IMR-90 (cell line): ENCODE measurements at regions not wholly inside any gene's neighbourhood (a gene's known extent, or its start where the extent isn't known, plus 50 kb on each side); places are given as distances from the start of the nearest gene placed in this dataset.

Source experiments
- ATAC-seq: fragments of 200-7000 bp; cut with Tn5 transposase; 2 replicates; pipeline ENCODE4 v1.9.1; 2020; ENCODE audit warnings: low read depth, mild to moderate bottlenecking, moderate library complexity
- BruUV-seq: library from RNA; stranded (reverse); fragments of 400-500 nt; replicated peaks from 2 replicates; lab custom pipeline; 2021; lab: Mats Ljungman, UMichigan
- CTCF ChIA-PET: fragments of 300-600 bp; formaldehyde crosslinking; extraction: SDS; loops from one replicate; lab custom pipeline; 2021; ENCODE audit warnings: antibody characterized with exemption; lab: Yijun Ruan, JAX
- POLR2A ChIA-PET: fragments of 300-600 bp; sonication (Branson Sonifier 250); formaldehyde crosslinking; loops from one replicate; lab custom pipeline; 2022; ENCODE audit warnings: antibody characterized with exemption; ENCODE audit not compliant: unreplicated experiment; lab: Charles Lee
- DNase-seq: peaks from one replicate; pipeline ENCODE4 v3.0.0; 2013
- H2AFZ ChIP-seq: replicated peaks from 2 replicates; pipeline ENCODE3; 2013; ENCODE audit warnings: low read length, mild to moderate bottlenecking; ENCODE audit not compliant: poor library complexity
- H2AK5ac ChIP-seq: 2 replicates; pipeline ENCODE4 v1.6.1; 2013; ENCODE audit warnings: low read depth, low read length, inconsistent platforms
- H2AK9ac ChIP-seq: replicated peaks from 2 replicates; pipeline ENCODE3; 2013; ENCODE audit warnings: mild to moderate bottlenecking, low read depth, low read length, moderate library complexity; ENCODE audit not compliant: poor library complexity
- H2BK120ac ChIP-seq: 2 replicates; pipeline ENCODE4 v1.6.1; 2013; ENCODE audit warnings: low read depth, low read length, inconsistent platforms
- H2BK15ac ChIP-seq: 3 replicates; pipeline ENCODE4 v1.6.1; 2013; ENCODE audit warnings: low read depth, low read length, inconsistent platforms
- H2BK20ac ChIP-seq: 2 replicates; pipeline ENCODE4 v1.6.1; 2013; ENCODE audit warnings: low read depth, mild to moderate bottlenecking, inconsistent platforms, low read length, moderate library complexity
- H2BK5ac ChIP-seq: 2 replicates; pipeline ENCODE4 v1.6.1; 2013; ENCODE audit warnings: mild to moderate bottlenecking, low read depth, low read length, inconsistent platforms; ENCODE audit not compliant: poor library complexity, severe bottlenecking
- H3K14ac ChIP-seq: replicated peaks from 2 replicates; pipeline ENCODE4 v1.6.1; 2013; ENCODE audit warnings: low read depth, low read length, inconsistent platforms
- H3K18ac ChIP-seq: 2 replicates; pipeline ENCODE4 v1.6.1; 2013; ENCODE audit warnings: low read depth, low read length, control low read depth
- H3K23ac ChIP-seq: 2 replicates; pipeline ENCODE4 v1.6.1; 2013; ENCODE audit warnings: low read depth, low read length, inconsistent platforms
- H3K27ac ChIP-seq: 2 replicates; pipeline ENCODE4 v1.5.1; 2013; ENCODE audit warnings: mild to moderate bottlenecking, control low read depth, low read length; ENCODE audit not compliant: insufficient read depth
- H3K27me3 ChIP-seq: 2 replicates; pipeline ENCODE4 v1.6.1; 2013; ENCODE audit warnings: low read length; ENCODE audit not compliant: control insufficient read depth, insufficient read depth
- H3K36me3 ChIP-seq: 2 replicates; pipeline ENCODE4 v1.6.1; 2013; ENCODE audit warnings: low read length, mixed read lengths; ENCODE audit not compliant: control insufficient read depth, insufficient read depth
- H3K4ac ChIP-seq: 2 replicates; pipeline ENCODE4 v1.6.1; 2013; ENCODE audit warnings: low read depth, low read length, inconsistent platforms
- H3K4me1 ChIP-seq: 2 replicates; pipeline ENCODE4 v1.6.1; 2013; ENCODE audit warnings: low read length, mixed read lengths; ENCODE audit not compliant: control insufficient read depth, insufficient read depth
- H3K4me2 ChIP-seq: 2 replicates; pipeline ENCODE4 v1.6.1; 2013; ENCODE audit warnings: low read depth, mild to moderate bottlenecking, control low read depth, low read length, moderate library complexity
- H3K4me3 ChIP-seq: 2 replicates; pipeline ENCODE4 v1.5.1; 2013; ENCODE audit warnings: low read depth, mild to moderate bottlenecking, control low read depth, low read length, moderate library complexity; ENCODE audit not compliant: insufficient read depth
- H3K56ac ChIP-seq: 2 replicates; pipeline ENCODE4 v1.6.1; 2013; ENCODE audit warnings: low read length, inconsistent platforms; ENCODE audit not compliant: insufficient read depth; ENCODE audit errors: extremely low read depth
- H3K79me1 ChIP-seq, 2 experiments: 2 replicates each; pipeline ENCODE4 v1.6.1; 2013; ENCODE audit warnings: low read length in 2 of 2, inconsistent platforms in 1 of 2, low read depth in 1 of 2
- H3K9ac ChIP-seq: 2 replicates; pipeline ENCODE4 v1.6.1; 2013; ENCODE audit warnings: low read depth, low read length, control low read depth
- H3K9me1 ChIP-seq: 2 replicates; pipeline ENCODE4 v1.6.1; 2013; ENCODE audit warnings: low read length, inconsistent platforms; ENCODE audit not compliant: insufficient read depth
- H3K9me3 ChIP-seq: 2 replicates; pipeline ENCODE4 v1.6.1; 2013; ENCODE audit warnings: low read length; ENCODE audit not compliant: control insufficient read depth, insufficient read depth
- H4K20me1 ChIP-seq: 2 replicates; pipeline ENCODE4 v1.6.1; 2013; ENCODE audit warnings: low read length, inconsistent platforms; ENCODE audit not compliant: insufficient read depth
- H4K5ac ChIP-seq: 2 replicates; pipeline ENCODE4 v1.6.1; 2013; ENCODE audit warnings: mild to moderate bottlenecking, low read depth, low read length, control low read depth
- H4K8ac ChIP-seq, 2 experiments: 2 replicates each; pipeline ENCODE4 v1.6.1; 2013; ENCODE audit warnings: low read depth in 2 of 2, low read length in 2 of 2, control low read depth in 1 of 2, inconsistent platforms in 1 of 2
- H4K91ac ChIP-seq: 2 replicates; pipeline ENCODE4 v1.6.1; 2013; ENCODE audit warnings: low read depth, low read length, inconsistent platforms; ENCODE audit not compliant: insufficient read depth
- CEBPB ChIP-seq: IDR thresholded peaks from 2 replicates; pipeline ENCODE4 v1.6.1; 2012; ENCODE audit warnings: low read depth, low read length, improper control_type of control experiment
- CHD1 ChIP-seq: IDR thresholded peaks from 2 replicates; pipeline ENCODE4 v1.6.1; 2012; ENCODE audit warnings: low read depth, low read length, improper control_type of control experiment
- CTCF ChIP-seq: conservative IDR thresholded peaks from 2 replicates; pipeline ENCODE4 v1.5.1; 2012; ENCODE audit warnings: mild to moderate bottlenecking, low read depth, low read length, improper control_type of control experiment
- ELK1 ChIP-seq: fragments of 150-350 bp; IDR thresholded peaks from 2 replicates; pipeline ENCODE4 v1.6.1; 2016; ENCODE audit warnings: low read depth, mild to moderate bottlenecking, low read length, moderate library complexity, borderline replicate concordance
- FOS ChIP-seq: fragments of 150-350 bp; IDR thresholded peaks from 2 replicates; pipeline ENCODE4 v1.6.1; 2016; ENCODE audit warnings: low read depth, low read length
- MAFK ChIP-seq: IDR thresholded peaks from 2 replicates; pipeline ENCODE4 v1.6.1; 2012; ENCODE audit warnings: low read depth, low read length, improper control_type of control experiment
- MAZ ChIP-seq: IDR thresholded peaks from 2 replicates; pipeline ENCODE4 v1.6.1; 2012; ENCODE audit warnings: low read depth, mild to moderate bottlenecking, low read length, improper control_type of control experiment, moderate library complexity, borderline replicate concordance
- NFE2L2 ChIP-seq: fragments of 150-350 bp; IDR thresholded peaks from 2 replicates; pipeline ENCODE4 v1.6.1; 2016; ENCODE audit warnings: low read depth, mild to moderate bottlenecking, low read length
- RCOR1 ChIP-seq: IDR thresholded peaks from 2 replicates; pipeline ENCODE4 v1.6.1; 2012; ENCODE audit warnings: mild to moderate bottlenecking, low read length, improper control_type of control experiment; ENCODE audit not compliant: insufficient replicate concordance
- RFX5 ChIP-seq: IDR thresholded peaks from 2 replicates; pipeline ENCODE4 v1.8.0; 2012; ENCODE audit warnings: low read depth, mild to moderate bottlenecking, low read length, moderate library complexity
- SMC3 ChIP-seq: fragments of 150-350 bp; IDR thresholded peaks from 2 replicates; pipeline ENCODE4 v1.6.1; 2016; ENCODE audit warnings: low read depth, mild to moderate bottlenecking, antibody characterized with exemption, low read length, moderate library complexity
- USF2 ChIP-seq: fragments of 150-350 bp; IDR thresholded peaks from 2 replicates; pipeline ENCODE4 v1.6.1; 2017; ENCODE audit warnings: mild to moderate bottlenecking, antibody characterized with exemption, low read length, low read depth
- WGBS, 2 experiments: methylation state at CpG; one replicate each; pipeline versions ENCODE4 v1.1.5 to v1.1.7; 2013; ENCODE audit warnings: missing lambda C conversion rate in 2 of 2; ENCODE audit not compliant: insufficient read length in 1 of 2; ENCODE audit errors: extremely low coverage in 2 of 2; 5-methylcytosine and 5-hydroxymethylcytosine counted together
- dilution Hi-C: fragments of 300-500 bp; cut with HindIII; formaldehyde crosslinking; loops from one replicate; pipeline ENCODE4 v1.14.3; 2018; ENCODE audit warnings: low sequenced_read_pairs; ENCODE audit not compliant: unreplicated experiment
- in situ Hi-C: fragments of 300-500 bp; cut with MboI; formaldehyde crosslinking; loops from 3 replicates; pipeline ENCODE4 v1.14.3; 2019; ENCODE audit warnings: low sequenced_read_pairs, inconsistent platforms, mixed read lengths
- intact Hi-C: fragments of 100-400 bp; cut with micrococcal nuclease; formaldehyde crosslinking; loops from 2 replicates; pipeline ENCODE4 v1.10.0; 2022

- in situ Hi-C loops (no loop called here), intact Hi-C loops (no loop called here), dilution Hi-C loops (no loop called here)
- Histone ChIP-seq H3K9me3 (no peaks in the 10 kb centered on the region), H3K79me1 (no peaks in the 10 kb centered on the region), H4K91ac (no peak overlapping the region), H3K56ac (no peak overlapping the region), H3K4ac (no peak overlapping the region), H2AFZ (no peak overlapping the region), H2BK20ac (no peak overlapping the region), H3K4me2 (no peak overlapping the region), H3K27me3 (no peaks in the 10 kb centered on the region), H3K18ac (no peak overlapping the region), H3K9ac (no peak overlapping the region), H2BK120ac (no peak overlapping the region), H3K4me3 (no peak overlapping the region), H3K14ac (no peak overlapping the region), H2AK5ac (no peak overlapping the region), H3K27ac (no peak overlapping the region), H4K8ac (no peak overlapping the region), H4K20me1 (no peaks in the 10 kb centered on the region), H2BK15ac (no peak overlapping the region), H2BK5ac (no peak overlapping the region), H3K4me1 (no peaks in the 10 kb centered on the region), H4K5ac (no peak overlapping the region), H3K9me1 (no peaks in the 10 kb centered on the region), H3K23ac (no peak overlapping the region), H2AK9ac (no peak overlapping the region), H3K36me3 (no peaks in the 10 kb centered on the region)
- DNase-seq (no peak), ATAC-seq (no peak)
- CTCF ChIA-PET: no interaction called here
- POLR2A ChIA-PET: no interaction called here
- no CpG with 5 or more reads among the region's 2 CpGs for WGBS, 2 experiments
- no TSS peak for BruUV-seq
- TF ChIP-seq CTCF: no peak
- TF ChIP-seq ELK1: no peak
- TF ChIP-seq MAZ: no peak
- no peak for TF ChIP-seq SMC3
- no peak for TF ChIP-seq MAFK
- no peak for TF ChIP-seq USF2
- TF ChIP-seq NFE2L2: no peak
- TF ChIP-seq CHD1: no peak
- no peak for TF ChIP-seq FOS
- TF ChIP-seq CEBPB: no peak
- TF ChIP-seq RCOR1: no peak
- no peak for TF ChIP-seq RFX5
These were observed 187.6 kb upstream of the NFIA start for GRCh38 chr1:60894741-60895140.
